Fibroblast of upper back skin (primary cell): ENCODE measurements at regions not wholly inside any gene's neighbourhood (a gene's known extent, or its start where the extent isn't known, plus 50 kb on each side); places are given as distances from the start of the nearest gene placed in this dataset.

Experiments used
- DNase-seq: peaks from one replicate; pipeline ENCODE4 v3.0.0-alpha.2; 2013

DNA sequence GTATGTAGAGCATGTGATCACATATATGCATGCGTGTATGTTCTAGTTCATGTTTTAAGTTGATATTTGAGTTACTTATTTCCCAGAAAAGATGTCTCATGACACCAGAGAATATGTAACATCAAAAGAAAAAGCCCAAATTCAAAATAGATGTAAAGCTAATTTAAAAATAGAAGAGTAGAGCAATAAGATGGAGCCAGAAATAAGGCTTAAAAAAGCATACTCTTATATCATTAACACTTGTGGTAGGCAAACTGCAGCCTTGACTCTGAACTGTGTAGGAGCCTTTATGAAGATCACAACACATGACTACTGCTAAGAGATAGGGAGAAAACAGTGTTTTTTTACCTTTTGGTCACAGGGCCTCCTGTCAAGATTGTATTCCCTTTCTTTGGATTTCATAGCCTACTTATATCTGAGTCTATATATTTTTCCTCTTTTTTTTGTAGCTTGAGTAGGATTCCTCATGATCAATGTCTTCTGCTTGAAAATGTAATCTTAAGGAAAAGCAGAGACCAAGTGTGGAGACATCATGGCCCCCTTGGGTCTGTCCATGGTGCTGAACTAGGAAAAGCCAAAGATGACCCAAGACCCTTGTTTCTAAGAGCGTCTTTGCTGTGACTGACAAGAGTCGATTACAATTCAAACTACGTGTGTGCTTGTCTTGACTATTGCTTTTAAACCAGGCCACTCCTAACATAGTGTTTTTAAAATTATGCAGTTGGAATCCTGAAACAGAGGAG is 390.4 kb downstream of the SHISA9 start:
- DNase-seq: peak; percentile 7

- no peak for DNase-seq
These were observed 394.8 kb downstream of the SHISA9 start for GRCh38 chr16:13296206-13296605.

DNA sequence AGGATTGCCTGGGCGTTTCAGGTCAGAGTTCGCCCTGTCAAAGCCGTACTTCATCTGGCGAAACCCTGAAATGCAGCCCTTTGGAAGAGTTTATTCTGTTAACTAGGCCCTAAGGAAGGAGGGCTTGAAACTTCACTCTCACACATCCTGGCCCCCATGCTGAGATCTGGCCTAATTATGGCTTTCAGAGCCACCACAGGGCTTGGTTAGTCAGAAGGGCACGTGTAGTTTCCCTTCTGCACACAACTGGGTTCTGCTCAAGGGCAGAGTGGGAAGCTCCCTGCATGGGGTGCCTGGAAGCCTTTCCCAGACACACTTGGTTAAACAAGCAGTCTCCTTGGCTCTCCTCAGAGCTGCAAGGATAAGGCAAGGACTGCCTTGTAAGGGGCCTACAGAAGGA is 397.3 kb downstream of the SHISA9 start:
- peak; percentile 25 for DNase-seq

DNA sequence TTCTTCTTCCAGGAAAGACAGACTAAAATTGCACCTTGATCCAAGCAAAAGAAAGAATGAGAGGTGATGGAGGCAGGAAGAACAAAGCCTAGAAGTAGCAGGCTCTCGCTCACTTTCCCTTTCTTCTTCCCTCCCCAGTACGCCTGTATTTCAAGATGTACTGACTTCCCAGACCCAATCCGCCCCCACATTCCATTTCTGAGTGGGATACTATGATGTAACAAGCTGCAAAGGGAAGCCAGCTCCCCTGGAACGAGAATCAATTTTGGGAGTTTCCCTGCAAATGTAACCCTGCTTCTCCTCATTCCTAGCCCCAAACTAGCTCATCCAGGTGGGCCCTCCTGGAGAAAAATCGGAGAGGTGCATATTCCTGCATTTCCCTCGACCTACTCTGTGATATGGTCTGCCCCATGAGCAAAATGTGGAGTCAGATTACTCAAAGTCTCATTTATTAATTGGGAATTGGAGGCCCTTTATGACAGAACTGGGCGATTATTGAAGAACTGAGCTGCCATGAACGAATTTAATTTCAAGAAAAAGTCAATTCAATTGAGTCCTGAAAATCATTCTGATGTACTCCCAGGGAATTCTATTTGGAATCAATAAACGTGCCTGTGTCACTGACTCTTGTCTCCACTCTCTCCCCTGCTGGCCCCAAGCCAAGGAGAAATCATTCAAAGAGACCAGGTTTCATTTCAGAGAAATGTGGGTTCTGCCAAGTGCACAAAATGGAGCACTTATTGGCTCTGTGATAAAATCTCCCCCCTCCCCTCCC is 398.9 kb downstream of the SHISA9 start:
- peak; percentile 9 for DNase-seq

DNA sequence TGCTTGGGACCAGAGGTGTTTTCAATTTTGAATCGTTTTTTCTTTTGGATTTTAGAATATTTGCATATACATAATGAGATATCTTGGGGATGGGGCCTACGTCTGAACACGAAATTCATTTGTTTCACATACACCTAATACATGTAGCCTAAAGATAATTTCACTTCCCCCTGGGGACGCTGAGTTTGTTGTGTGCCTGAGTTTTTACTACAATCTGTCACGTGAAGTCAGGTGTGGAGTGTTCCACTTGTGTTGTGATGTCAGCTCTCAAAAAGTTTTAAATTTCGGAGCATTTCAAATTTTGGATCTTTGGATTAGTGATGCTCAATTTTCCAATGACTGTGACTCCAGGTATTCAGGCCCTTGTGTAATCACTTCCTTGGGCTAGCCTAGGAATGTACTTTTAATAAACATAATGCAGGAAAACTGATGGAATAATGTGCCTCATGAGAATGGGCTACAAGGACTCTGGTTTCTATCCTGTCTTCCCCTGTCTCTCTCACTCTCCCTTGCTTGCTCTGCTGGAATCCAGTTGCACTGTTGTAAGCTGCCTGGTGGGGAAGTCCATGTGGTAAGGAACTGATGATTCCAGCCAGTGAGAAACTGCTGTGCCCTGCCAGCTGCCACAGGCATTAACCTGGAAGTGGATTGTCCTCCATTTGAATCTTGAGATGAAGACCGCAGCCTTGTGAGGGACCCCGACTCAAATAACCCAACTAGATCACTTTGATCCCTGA is 403.8 kb downstream of the SHISA9 start:
- peak; percentile 50 for DNase-seq

DNA sequence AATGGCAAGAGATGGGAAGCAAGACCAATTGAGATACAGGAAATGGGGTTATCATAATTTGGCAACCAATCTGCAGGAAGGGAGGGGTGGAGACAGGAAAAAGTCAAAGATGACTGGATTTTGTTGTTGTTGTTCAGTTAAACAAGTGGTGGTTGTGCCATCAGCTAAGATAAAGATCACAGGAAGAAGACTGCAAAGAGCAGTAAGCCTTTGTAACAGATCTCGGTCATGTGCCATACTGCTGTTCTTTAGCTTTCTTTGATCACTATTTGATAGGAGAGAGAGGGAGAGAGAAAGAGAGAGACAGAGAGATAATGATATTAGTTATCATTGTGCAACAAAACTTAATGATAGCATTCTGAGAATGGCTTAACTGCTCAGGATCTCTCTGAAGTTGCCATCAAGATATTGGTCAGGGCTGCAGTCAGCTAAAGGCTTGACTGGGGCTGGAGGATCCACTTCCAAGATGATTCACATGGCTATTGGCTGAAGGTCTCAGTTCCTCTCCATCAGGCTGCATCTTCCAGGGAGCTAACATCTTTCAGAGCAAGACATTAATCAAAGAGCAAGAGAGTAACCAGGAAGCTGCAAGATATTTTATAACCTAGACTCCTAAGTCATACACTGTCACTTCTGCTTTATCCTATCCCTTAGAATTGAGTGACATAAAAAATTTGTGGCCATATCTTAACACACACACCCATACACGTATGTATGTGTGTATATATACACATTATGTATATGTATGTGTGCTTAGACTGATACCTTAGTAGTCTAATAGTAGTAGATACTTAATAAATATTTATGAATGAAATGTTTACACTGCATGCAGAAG is 405.0 kb downstream of the SHISA9 start:
- DNase-seq: peak; percentile 31

DNA sequence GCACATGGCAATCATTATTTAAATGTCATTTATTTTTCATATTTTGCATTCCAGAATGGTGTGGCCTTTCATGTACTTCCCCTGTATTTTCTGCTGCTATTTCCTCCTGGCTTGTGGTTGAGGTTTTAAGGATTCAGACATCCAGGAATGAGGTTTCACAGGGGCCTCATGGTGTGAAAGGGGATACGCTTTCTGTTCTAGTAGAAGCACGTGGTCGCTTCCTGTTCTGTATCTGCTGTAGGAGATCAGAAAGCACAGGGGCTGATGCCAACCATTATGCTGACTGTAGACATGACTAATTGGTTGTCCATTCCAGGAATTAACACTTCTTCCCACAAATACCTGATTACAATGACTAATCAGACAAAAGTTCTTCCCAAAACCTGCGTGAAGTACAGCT is 405.9 kb downstream of the SHISA9 start:
- peak; percentile 99 for DNase-seq

DNA sequence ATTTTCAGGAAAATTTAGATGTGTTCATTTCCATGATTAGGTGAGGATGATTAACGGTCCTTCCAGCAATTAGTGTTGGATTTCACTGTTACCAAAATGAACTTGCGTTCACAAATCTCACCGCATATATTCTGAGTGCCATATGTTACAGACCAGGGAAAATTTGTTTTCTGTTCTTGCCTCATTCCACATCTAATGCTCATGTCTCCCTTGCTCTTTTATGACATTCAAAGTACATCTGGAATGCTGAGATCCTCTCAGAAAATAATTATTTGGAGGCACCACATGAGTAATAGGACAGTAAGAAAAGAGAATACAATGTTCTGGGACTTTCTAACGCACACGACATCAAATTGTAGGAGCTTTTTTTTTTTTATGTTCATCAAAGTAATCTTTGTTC is 406.5 kb downstream of the SHISA9 start:
- DNase-seq: peak; percentile 85

DNA sequence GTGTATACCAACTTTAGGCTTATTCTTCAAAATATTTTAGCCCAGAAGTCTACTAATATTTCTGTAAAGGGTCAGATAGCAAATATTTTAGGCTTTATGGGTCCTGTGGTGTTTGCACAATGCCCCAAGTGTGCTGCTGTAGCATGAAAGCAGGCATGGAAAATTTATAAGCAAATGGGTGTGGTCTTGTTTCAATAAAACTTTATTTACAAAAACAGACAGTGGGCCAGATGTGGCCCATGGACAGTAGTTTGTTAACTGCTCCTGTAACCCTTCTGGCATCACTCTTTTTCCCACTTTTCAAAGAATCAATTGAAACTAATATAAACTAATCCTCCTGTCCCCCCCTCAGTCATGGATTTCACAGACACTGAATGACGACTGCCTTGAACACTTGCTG is 410.7 kb downstream of the SHISA9 start:
- DNase-seq: no peak

DNA sequence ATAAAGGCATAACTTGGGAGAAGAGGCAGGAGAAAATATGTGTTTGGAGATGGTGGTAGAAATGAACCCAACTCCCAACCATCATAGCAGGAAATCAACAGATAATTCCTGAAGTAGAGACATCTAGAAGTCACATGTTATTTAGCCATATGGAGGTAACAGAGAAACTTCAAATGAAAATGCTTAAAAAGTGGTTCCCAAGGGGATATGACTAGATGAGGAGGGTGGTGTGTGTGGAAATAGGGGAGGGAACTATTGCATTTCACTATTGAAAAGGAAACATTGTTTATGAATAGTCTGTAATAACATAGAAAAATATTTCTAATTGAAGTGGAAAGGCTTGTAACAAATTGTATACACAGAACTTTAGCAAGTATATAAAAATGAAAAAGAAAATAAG is 412.0 kb downstream of the SHISA9 start:
- DNase-seq: peak; percentile 8

- no peak for DNase-seq
These were observed 413.2 kb downstream of the SHISA9 start for GRCh38 chr16:13314633-13315032.

DNA sequence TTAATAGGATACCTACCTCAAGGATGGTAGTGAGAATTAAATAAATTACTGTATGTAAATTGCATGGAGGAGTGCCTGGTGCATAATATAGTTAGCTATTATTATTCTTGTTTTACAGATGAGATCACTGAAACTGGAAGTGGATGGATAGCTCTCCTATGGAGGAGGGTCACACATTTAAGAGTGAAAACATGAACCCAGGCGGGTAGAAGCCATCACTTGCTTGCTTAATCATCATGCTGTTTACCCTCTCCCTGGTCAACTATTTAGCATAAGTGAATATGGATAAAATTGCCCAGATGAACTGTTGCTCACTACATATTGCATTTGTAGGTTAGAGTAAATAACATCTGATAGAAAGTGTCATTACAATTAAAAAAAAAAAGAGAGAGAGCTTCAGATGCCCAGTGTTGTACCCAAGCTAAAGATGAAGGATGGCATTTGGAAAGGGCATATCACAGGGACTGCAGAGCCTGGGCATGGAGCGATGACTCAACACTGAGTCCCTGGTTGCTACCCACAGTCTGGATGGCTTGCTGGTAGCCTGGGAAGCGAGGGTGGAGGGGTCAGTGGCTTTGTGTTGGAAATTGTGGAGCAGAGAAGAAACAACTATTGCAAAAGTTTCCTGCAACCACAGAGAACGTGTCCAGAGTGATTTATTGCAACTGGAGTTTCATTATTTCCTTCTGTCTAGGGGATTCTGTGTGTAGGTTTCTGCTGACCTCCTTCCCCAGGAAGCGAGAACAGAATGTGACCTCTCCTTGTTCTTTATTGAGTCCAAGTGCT is 414.4 kb downstream of the SHISA9 start:
- peak; percentile 86 for DNase-seq

DNA sequence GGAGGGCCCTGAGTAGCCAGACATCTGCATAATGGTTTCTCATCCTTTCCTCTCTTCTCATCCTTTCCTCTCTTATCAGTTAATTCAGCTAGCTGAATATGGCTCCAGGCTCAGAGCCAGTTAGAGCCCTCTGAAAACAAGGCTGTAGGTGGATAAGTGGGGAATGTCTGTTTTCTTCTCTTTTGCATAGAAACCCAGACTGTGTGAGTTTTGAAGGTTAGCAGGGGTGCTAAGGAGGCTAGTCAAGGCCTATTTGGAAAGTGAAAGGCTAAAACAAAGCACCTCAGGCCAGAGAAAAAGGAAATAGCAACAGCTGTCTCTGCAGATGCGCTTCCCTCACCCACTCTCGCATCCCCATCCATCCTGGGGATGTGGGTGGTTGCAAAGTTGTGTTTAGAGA is 420.9 kb downstream of the SHISA9 start:
- DNase-seq: no peak

DNA sequence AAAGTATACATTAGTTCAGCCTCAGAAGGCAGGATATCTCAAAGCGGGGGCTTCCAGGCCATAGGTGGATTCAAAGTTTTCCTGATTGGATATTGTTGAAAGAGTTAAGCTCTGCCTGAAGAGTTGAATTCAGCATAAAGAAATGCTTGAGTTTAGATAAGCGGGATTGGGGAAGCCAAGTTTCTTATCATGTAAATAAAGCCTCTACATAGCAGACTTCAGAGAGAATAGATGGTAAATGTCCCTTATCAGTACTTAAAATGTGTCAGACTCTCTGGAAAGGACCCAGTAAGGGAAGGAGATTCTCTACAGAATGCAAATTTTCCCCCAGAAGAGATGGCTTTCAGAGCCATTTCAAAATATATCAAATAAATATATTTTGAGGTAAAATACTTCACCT is 423.5 kb downstream of the SHISA9 start:
- no peak for DNase-seq

- DNase-seq: no peak
These were observed 424.0 kb downstream of the SHISA9 start for GRCh38 chr16:13325396-13325795.

DNA sequence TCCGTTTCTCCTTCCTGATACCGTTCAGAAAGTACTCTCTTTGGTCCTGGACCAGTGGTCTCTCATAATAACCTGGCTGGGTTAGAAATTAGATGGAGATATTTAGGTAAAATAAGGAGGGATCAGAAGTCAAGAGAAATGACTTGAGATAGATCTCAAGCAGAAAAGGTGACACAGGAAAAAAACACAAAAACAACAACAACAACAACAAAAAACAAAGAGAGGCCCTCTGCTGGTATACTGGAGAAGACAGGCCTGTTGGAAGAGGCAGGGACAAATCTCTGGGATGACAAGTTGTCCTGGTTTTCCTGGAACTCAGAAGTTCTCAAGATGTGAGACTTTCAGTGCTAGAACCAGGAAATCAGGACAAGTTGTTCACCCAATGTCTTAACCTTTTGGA is 430.5 kb downstream of the SHISA9 start:
- DNase-seq: no peak

GRCh38 chr16:13332713-13333255 is 431.4 kb downstream of the SHISA9 start:
- DNase-seq: peak; percentile 9

DNA sequence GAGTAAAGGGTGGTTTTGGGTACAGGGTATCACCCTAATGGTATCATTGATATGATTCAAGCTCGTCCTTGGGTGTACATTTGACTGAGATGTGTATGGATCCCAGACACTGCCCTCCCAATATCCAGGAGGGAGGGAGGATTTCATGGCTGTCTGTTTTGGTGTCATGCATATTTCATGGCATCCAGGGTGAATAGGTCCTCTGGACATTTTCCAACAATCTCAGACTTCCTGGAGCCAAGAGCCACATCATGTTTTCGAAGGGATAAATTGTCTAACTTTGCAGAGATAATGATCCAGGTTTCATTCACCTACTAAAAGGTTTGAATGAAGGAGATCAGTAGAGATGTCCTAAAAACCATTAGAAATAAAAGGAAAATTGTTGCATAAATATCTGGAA is 431.9 kb downstream of the SHISA9 start:
- DNase-seq: peak; percentile 58

- no peak for DNase-seq
These were observed 434.5 kb downstream of the SHISA9 start for GRCh38 chr16:13335879-13336278.

- DNase-seq: no peak
These were observed 434.9 kb downstream of the SHISA9 start for GRCh38 chr16:13336335-13336734.
